HL-60 (cell line): ENCODE measurements at regions not wholly inside any gene's neighbourhood (a gene's known extent, or its start where the extent isn't known, plus 50 kb on each side); places are given as distances from the start of the nearest gene placed in this dataset.

Source experiments
- DNase-seq, 2 experiments: peaks; one replicate each; pipeline ENCODE4 v3.0.0-alpha.2; 2010 to 2020; ENCODE audit warnings: low read depth in 1 of 2, low spot score in 1 of 2
- H3K27ac ChIP-seq: fragments of 250-450 bp; sonication (Bioruptor Pico); replicated peaks from 2 replicates; pipeline ENCODE4 v1.5.1; 2020; ENCODE audit warnings: mild to moderate bottlenecking, moderate library complexity
- H3K27me3 ChIP-seq: fragments of 250-450 bp; sonication (Bioruptor Pico); 2 replicates; pipeline ENCODE4 v1.5.1; 2021; ENCODE audit warnings: mild to moderate bottlenecking, moderate library complexity; ENCODE audit not compliant: insufficient read depth, poor library complexity, severe bottlenecking
- H3K4me3 ChIP-seq: replicated peaks from 2 replicates; pipeline ENCODE4 v1.5.1; 2011; ENCODE audit warnings: mild to moderate bottlenecking, control low read depth, low read length; ENCODE audit not compliant: insufficient read depth
- GABPA ChIP-seq: IDR thresholded peaks from 2 replicates; pipeline ENCODE4 v1.6.1; 2012; ENCODE audit warnings: low read depth
- POLR2AphosphoS5 ChIP-seq: IDR thresholded peaks from 2 replicates; pipeline ENCODE4 v1.6.1; 2012; ENCODE audit warnings: low read depth
- SPI1 ChIP-seq: IDR thresholded peaks from 2 replicates; pipeline ENCODE4 v1.6.1; 2012; ENCODE audit warnings: low read depth, mild to moderate bottlenecking, borderline replicate concordance
- TF ChIP-seq, protein P1 (sequence below): IDR thresholded peaks from one replicate; pipeline ENCODE4 v1.5.1; 2011; ENCODE audit warnings: low read length, control low read depth, inconsistent platforms; ENCODE audit not compliant: insufficient read depth
- TF ChIP-seq, protein P2 (sequence below): IDR thresholded peaks from 2 replicates; pipeline ENCODE4 v1.6.1; 2012; ENCODE audit warnings: low read depth; ENCODE audit not compliant: insufficient replicate concordance

DNA sequence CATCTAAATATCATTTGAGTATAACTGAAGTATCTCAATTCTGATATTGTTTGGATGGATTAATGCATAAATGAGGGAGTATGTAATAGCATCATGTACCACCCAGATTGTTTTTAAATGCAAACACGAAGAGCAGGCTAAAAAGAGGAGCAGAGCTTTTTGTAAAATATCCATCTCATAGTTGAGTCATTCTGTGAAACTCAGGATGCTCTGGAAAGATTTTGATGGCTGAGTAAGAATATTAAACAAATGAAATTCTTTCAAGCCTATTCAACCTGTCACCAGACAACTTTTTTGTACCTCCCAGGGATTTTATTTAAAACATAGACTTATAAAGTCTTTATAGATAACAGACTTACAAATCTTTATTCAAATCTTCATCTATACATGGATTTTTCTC lies 625.9 kb downstream of the TLE4 start:
- Histone ChIP-seq H3K27me3 (no peaks in the 10 kb centered on the region), H3K27ac (no peak overlapping the region), H3K4me3 (no peak overlapping the region)
- TF ChIP-seq POLR2AphosphoS5 = no peak
- no peak for TF ChIP-seq SPI1
- TF ChIP-seq GABPA = no peak
- TF ChIP-seq, protein P1, sequence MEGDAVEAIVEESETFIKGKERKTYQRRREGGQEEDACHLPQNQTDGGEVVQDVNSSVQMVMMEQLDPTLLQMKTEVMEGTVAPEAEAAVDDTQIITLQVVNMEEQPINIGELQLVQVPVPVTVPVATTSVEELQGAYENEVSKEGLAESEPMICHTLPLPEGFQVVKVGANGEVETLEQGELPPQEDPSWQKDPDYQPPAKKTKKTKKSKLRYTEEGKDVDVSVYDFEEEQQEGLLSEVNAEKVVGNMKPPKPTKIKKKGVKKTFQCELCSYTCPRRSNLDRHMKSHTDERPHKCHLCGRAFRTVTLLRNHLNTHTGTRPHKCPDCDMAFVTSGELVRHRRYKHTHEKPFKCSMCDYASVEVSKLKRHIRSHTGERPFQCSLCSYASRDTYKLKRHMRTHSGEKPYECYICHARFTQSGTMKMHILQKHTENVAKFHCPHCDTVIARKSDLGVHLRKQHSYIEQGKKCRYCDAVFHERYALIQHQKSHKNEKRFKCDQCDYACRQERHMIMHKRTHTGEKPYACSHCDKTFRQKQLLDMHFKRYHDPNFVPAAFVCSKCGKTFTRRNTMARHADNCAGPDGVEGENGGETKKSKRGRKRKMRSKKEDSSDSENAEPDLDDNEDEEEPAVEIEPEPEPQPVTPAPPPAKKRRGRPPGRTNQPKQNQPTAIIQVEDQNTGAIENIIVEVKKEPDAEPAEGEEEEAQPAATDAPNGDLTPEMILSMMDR = no peak
- TF ChIP-seq, protein P2, sequence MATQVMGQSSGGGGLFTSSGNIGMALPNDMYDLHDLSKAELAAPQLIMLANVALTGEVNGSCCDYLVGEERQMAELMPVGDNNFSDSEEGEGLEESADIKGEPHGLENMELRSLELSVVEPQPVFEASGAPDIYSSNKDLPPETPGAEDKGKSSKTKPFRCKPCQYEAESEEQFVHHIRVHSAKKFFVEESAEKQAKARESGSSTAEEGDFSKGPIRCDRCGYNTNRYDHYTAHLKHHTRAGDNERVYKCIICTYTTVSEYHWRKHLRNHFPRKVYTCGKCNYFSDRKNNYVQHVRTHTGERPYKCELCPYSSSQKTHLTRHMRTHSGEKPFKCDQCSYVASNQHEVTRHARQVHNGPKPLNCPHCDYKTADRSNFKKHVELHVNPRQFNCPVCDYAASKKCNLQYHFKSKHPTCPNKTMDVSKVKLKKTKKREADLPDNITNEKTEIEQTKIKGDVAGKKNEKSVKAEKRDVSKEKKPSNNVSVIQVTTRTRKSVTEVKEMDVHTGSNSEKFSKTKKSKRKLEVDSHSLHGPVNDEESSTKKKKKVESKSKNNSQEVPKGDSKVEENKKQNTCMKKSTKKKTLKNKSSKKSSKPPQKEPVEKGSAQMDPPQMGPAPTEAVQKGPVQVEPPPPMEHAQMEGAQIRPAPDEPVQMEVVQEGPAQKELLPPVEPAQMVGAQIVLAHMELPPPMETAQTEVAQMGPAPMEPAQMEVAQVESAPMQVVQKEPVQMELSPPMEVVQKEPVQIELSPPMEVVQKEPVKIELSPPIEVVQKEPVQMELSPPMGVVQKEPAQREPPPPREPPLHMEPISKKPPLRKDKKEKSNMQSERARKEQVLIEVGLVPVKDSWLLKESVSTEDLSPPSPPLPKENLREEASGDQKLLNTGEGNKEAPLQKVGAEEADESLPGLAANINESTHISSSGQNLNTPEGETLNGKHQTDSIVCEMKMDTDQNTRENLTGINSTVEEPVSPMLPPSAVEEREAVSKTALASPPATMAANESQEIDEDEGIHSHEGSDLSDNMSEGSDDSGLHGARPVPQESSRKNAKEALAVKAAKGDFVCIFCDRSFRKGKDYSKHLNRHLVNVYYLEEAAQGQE = no peak
- no peak for DNase-seq

- Histone ChIP-seq H3K4me3 (no peak overlapping the region), H3K27me3 (no peaks in the 10 kb centered on the region), H3K27ac (no peak overlapping the region)
- TF ChIP-seq GABPA (no peak), POLR2AphosphoS5 (no peak), SPI1 (no peak)
- TF ChIP-seq, protein P2 = no peak
- TF ChIP-seq, protein P1 = no peak
- DNase-seq = no peak
Observed at GRCh38 chr9:80191108-80191507, 619.3 kb downstream of the TLE4 start.

- DNase-seq = peak; percentile 0 to 44
- Histone ChIP-seq H3K27me3 (no peaks in the 10 kb centered on the region), H3K4me3 (no peak overlapping the region), H3K27ac (no peak overlapping the region)
- TF ChIP-seq, protein P2 = no peak
- TF ChIP-seq SPI1 = peak; percentile 27; the same call in 1 of the 2 replicates
- TF ChIP-seq, protein P1 = no peak
- no peak for TF ChIP-seq POLR2AphosphoS5
- no peak for TF ChIP-seq GABPA
Observed at GRCh38 chr9:80188579-80188978, 616.8 kb downstream of the TLE4 start.
